ENCODE measurements at regions not wholly inside any gene's neighbourhood (a gene's known extent, or its start where the extent isn't known, plus 50 kb on each side); places are given as distances from the start of the nearest gene placed in this dataset.

- no peak for TF ChIP-seq CTCF (IDR thresholded peaks at IDR 0.05; ENCODE audit: low read depth, low read length)
- DNase-seq (ENCODE audit: extremely low read depth, low read depth) = no peak
These were observed 1962.3 kb upstream of the PCDH20 start for GRCh38 chr13:63377986-63378385.

- DNase-seq (ENCODE audit: extremely low read depth, low read depth) = no peak
- TF ChIP-seq CTCF (IDR thresholded peaks at IDR 0.05; ENCODE audit: low read depth, low read length) = no peak
These were observed 1954.5 kb upstream of the PCDH20 start for GRCh38 chr13:63370101-63370500.

GRCh38 chr13:63367522-63368198, 1952.0 kb upstream of the PCDH20 start:
- no peak for TF ChIP-seq CTCF (IDR thresholded peaks at IDR 0.05; ENCODE audit: low read depth, low read length)
- no peak for DNase-seq (ENCODE audit: extremely low read depth, low read depth)

- TF ChIP-seq CTCF (IDR thresholded peaks at IDR 0.05; ENCODE audit: low read depth, low read length) = no peak
- no peak for DNase-seq (ENCODE audit: extremely low read depth, low read depth)
These were observed 1948.5 kb upstream of the PCDH20 start for GRCh38 chr13:63364159-63364558.

- TF ChIP-seq CTCF (IDR thresholded peaks at IDR 0.05; ENCODE audit: low read depth, low read length) = no peak
- DNase-seq (ENCODE audit: extremely low read depth, low read depth) = no peak
These were observed 1935.9 kb upstream of the PCDH20 start for GRCh38 chr13:63351533-63351932.

- DNase-seq (ENCODE audit: extremely low read depth, low read depth) = no peak
- TF ChIP-seq CTCF (IDR thresholded peaks at IDR 0.05; ENCODE audit: low read depth, low read length) = no peak
These were observed 1935.4 kb upstream of the PCDH20 start for GRCh38 chr13:63351081-63351480.

GRCh38 chr13:63345835-63346234, 1930.2 kb upstream of the PCDH20 start:
- no peak for TF ChIP-seq CTCF (IDR thresholded peaks at IDR 0.05; ENCODE audit: low read depth, low read length)
- no peak for DNase-seq (ENCODE audit: extremely low read depth, low read depth)

All from AG09319 (cell line).